Thyroid gland (tissue), 4 donors: ENCODE measurements at regions not wholly inside any gene's neighbourhood (a gene's known extent, or its start where the extent isn't known, plus 50 kb on each side); places are given as distances from the start of the nearest gene placed in this dataset.

Experiments used
- DNase-seq, 2 donors: peaks; one replicate each; pipeline ENCODE4 v3.0.0-alpha.2; 2019
- H3K27ac ChIP-seq, 3 donors: fragments of 200-600 bp; sonication (generic); 1 replicate in 2 of 3; 2 replicates in 1 of 3; pipeline ENCODE4 v1.5.1; 2016 to 2019; ENCODE audit warnings: mild to moderate bottlenecking in 1 of 3, moderate library complexity in 1 of 3
- H3K27me3 ChIP-seq: fragments of 200-600 bp; sonication (generic); one replicate; pipeline ENCODE4 v1.5.1; 2019
- H3K36me3 ChIP-seq, 2 donors: fragments of 200-600 bp; sonication (generic); one replicate each; pipeline ENCODE4 v1.5.1; 2016 to 2019
- H3K4me1 ChIP-seq, 2 donors: fragments of 200-600 bp; sonication (generic); one replicate each; pipeline ENCODE4 v1.5.1; 2017 to 2019
- H3K4me3 ChIP-seq, 3 donors: fragments of 200-600 bp; sonication (generic); replicated peaks in 1 of 3; 1 replicate in 2 of 3; 2 replicates in 1 of 3; pipeline ENCODE4 v1.5.1; 2016; ENCODE audit warnings: mild to moderate bottlenecking in 1 of 3
- H3K9me3 ChIP-seq: fragments of 200-600 bp; sonication (generic); one replicate; pipeline ENCODE4 v1.5.1; 2017
- POLR2A ChIP-seq, 2 donors: fragments of 450-650 bp; IDR thresholded peaks; one replicate each; pipeline ENCODE4 v1.6.1; 2017; ENCODE audit warnings: antibody characterized with exemption in 2 of 2, mild to moderate bottlenecking in 2 of 2, moderate library complexity in 1 of 2
- WGBS, 2 donors: methylation state at CpG; one replicate each; pipeline ENCODE4 v1.1.5; 2017; 5-methylcytosine and 5-hydroxymethylcytosine counted together
- intact Hi-C: fragments of 100-400 bp; cut with DNase I; formaldehyde crosslinking; loops from one replicate; pipeline ENCODE4 v1.15.1; 2023
- TF ChIP-seq, protein P1 (sequence below), 6 experiments: fragments of 200-600 bp in 3 of 6; fragments of 450-650 bp in 3 of 6; sonication (generic) in 3 of 6; IDR thresholded peaks; one replicate each; pipeline ENCODE4 v1.5.1; 2016 to 2019; ENCODE audit warnings: antibody characterized with exemption in 6 of 6, mild to moderate bottlenecking in 2 of 6, inconsistent platforms in 1 of 6, moderate library complexity in 1 of 6

DNA sequence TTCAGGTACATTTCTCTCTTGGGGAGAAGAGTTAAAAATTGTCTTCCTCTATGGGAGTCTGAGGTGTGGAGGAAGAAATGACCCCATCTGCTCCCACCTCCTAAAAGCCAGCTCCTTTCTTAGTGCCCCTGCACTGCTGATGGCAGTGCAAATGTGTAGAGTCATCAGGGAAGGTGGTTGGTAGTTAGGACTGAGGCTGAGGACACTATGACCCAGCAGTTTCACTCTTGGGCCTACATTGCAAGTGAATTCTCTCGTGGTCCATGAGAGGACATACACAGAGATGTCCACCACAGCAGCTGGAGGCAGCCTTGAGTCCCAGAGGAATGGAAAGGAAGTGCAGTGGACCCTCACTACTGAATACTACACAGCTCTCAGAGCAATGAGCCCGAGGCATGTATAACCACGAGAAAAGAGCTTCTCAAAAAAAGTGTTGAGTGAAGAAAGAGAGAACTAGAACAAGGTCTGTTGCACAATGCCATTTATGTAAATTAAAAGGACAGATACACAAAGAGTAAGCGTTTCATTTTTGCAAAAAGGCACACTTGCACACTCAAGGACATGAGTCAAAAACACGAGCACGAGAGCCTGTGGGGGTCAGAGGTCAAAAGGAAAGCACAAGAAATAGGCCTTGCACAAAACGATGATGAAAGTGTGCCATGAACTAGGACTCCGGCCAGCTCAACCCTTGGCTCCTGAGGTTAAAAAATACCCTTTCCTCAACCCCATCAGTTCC lies 164.4 kb upstream of the ADRA1D start:
- no peaks in the 10 kb centered on the region for H3K9me3 ChIP-seq
- TF ChIP-seq POLR2A (IDR thresholded peaks at IDR 0.05): no peak
- TF ChIP-seq, protein P1, sequence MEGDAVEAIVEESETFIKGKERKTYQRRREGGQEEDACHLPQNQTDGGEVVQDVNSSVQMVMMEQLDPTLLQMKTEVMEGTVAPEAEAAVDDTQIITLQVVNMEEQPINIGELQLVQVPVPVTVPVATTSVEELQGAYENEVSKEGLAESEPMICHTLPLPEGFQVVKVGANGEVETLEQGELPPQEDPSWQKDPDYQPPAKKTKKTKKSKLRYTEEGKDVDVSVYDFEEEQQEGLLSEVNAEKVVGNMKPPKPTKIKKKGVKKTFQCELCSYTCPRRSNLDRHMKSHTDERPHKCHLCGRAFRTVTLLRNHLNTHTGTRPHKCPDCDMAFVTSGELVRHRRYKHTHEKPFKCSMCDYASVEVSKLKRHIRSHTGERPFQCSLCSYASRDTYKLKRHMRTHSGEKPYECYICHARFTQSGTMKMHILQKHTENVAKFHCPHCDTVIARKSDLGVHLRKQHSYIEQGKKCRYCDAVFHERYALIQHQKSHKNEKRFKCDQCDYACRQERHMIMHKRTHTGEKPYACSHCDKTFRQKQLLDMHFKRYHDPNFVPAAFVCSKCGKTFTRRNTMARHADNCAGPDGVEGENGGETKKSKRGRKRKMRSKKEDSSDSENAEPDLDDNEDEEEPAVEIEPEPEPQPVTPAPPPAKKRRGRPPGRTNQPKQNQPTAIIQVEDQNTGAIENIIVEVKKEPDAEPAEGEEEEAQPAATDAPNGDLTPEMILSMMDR (IDR thresholded peaks at IDR 0.05): no peak
- no peak overlapping the region for H3K4me3 ChIP-seq
- intact Hi-C loops: no loop called here
- no peak for DNase-seq
- H3K4me1 ChIP-seq: no peaks in the 10 kb centered on the region
- no peaks in the 10 kb centered on the region for H3K27me3 ChIP-seq
- WGBS, 2 donors: 71% methylated on average over 8 of the region's 8 CpGs
- no peaks in the 10 kb centered on the region for H3K36me3 ChIP-seq
- H3K27ac ChIP-seq: no peak overlapping the region

GRCh38 chr20:4412216-4412615 lies 163.1 kb upstream of the ADRA1D start:
- Histone ChIP-seq H3K27ac (no peak overlapping the region), H3K4me1 (no peaks in the 10 kb centered on the region), H3K4me3 (no peak overlapping the region), H3K27me3 (no peaks in the 10 kb centered on the region), H3K9me3 (no peaks in the 10 kb centered on the region), H3K36me3 (no peaks in the 10 kb centered on the region)
- no peak for TF ChIP-seq POLR2A (IDR thresholded peaks at IDR 0.05)
- TF ChIP-seq, protein P1 (IDR thresholded peaks at IDR 0.05): no peak
- 93 to 94% methylated on average over 1 of the region's 1 CpG for WGBS, 2 donors
- intact Hi-C loops: no loop called here
- no peak for DNase-seq

DNA sequence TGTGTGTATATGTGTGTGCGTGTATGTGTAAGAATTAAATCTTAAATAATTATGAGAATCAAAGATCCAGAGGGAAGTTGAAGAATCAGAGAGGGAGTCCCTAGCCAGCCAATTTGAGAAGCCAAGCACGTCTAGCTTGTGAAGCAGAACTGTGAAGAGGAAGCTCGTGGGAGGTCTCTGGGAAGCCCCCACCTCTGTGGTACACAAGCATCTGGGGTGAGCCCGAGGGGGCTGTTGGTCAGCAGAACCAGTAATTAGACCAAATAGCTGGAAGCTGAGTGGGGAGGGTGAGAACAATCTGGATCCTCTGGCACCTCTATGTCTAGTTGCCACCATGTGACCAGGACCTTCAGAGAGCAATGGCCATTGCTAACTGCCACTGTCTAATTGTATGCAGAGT lies 162.7 kb upstream of the ADRA1D start:
- Histone ChIP-seq H3K4me1 (no peaks in the 10 kb centered on the region), H3K4me3 (no peak overlapping the region), H3K9me3 (no peaks in the 10 kb centered on the region), H3K27me3 (no peaks in the 10 kb centered on the region), H3K27ac (no peak overlapping the region), H3K36me3 (no peaks in the 10 kb centered on the region)
- intact Hi-C loops: no loop called here
- 71 to 78% methylated on average over 4 of the region's 4 CpGs for whole genome bisulfite sequencing, 2 donors
- no peak for TF ChIP-seq POLR2A (IDR thresholded peaks at IDR 0.05)
- TF ChIP-seq, protein P1 (IDR thresholded peaks at IDR 0.05): no peak
- no peak for DNase-seq

- WGBS, 2 donors: 81 to 89% methylated on average over 3 of the region's 4 CpGs
- intact Hi-C loops: no loop called here
Observed at GRCh38 chr20:4406627-4407026, 157.5 kb upstream of the ADRA1D start.

GRCh38 chr20:4401601-4402000 lies 152.5 kb upstream of the ADRA1D start:
- H3K27me3 ChIP-seq: no peaks in the 10 kb centered on the region
- no peak overlapping the region for H3K4me3 ChIP-seq
- DNase-seq: no peak
- no peaks in the 10 kb centered on the region for H3K36me3 ChIP-seq
- H3K27ac ChIP-seq: no peak overlapping the region
- no peak for TF ChIP-seq POLR2A (IDR thresholded peaks at IDR 0.05)
- TF ChIP-seq, protein P1 (IDR thresholded peaks at IDR 0.05): no peak
- H3K4me1 ChIP-seq: no peaks in the 10 kb centered on the region
- H3K9me3 ChIP-seq: no peaks in the 10 kb centered on the region
- WGBS, 2 donors: 69 to 81% methylated on average over 3 of the region's 3 CpGs
- intact Hi-C loops: no loop called here

More at GRCh38 chr20:4406627-4407026, 157.5 kb upstream of the ADRA1D start:
- no peaks in the 10 kb centered on the region for H3K27me3 ChIP-seq
- DNase-seq: no peak
- no peaks in the 10 kb centered on the region for H3K9me3 ChIP-seq
- H3K4me1 ChIP-seq: no peaks in the 10 kb centered on the region
- TF ChIP-seq, protein P1 (IDR thresholded peaks at IDR 0.05): no peak
- TF ChIP-seq POLR2A (IDR thresholded peaks at IDR 0.05): no peak
- H3K4me3 ChIP-seq: no peak overlapping the region
- H3K36me3 ChIP-seq: no peaks in the 10 kb centered on the region
- H3K27ac ChIP-seq: no peak overlapping the region
